Duodenal mucosa (tissue), 2 donors: ENCODE measurements at regions not wholly inside any gene's neighbourhood (a gene's known extent, or its start where the extent isn't known, plus 50 kb on each side); places are given as distances from the start of the nearest gene placed in this dataset.

Experiments used
- H3K27ac ChIP-seq: one replicate; pipeline ENCODE4 v1.7.0; 2013; ENCODE audit warnings: low read depth, low read length
- H3K27me3 ChIP-seq, 2 donors: one replicate each; pipeline ENCODE4 v1.7.0; 2013; ENCODE audit warnings: low read length in 2 of 2, control low read depth in 1 of 2; ENCODE audit not compliant: insufficient read depth in 2 of 2, control insufficient read depth in 1 of 2
- H3K36me3 ChIP-seq, 2 donors: one replicate each; pipeline ENCODE4 v1.7.0; 2013; ENCODE audit warnings: low read length in 2 of 2, control low read depth in 1 of 2; ENCODE audit not compliant: insufficient read depth in 2 of 2, control insufficient read depth in 1 of 2
- H3K4me1 ChIP-seq, 2 donors: one replicate each; pipeline ENCODE4 v1.7.0; 2013; ENCODE audit warnings: low read length in 2 of 2, control low read depth in 1 of 2; ENCODE audit not compliant: insufficient read depth in 2 of 2, control insufficient read depth in 1 of 2
- H3K4me3 ChIP-seq, 2 donors: one replicate each; pipeline ENCODE4 v1.7.0; 2013; ENCODE audit warnings: low read length in 2 of 2, low read depth in 1 of 2
- H3K9ac ChIP-seq, 2 donors: one replicate each; pipeline ENCODE4 v1.7.0; 2013; ENCODE audit warnings: low read length in 2 of 2, low read depth in 1 of 2
- H3K9me3 ChIP-seq, 2 donors: one replicate each; pipeline ENCODE4 v1.7.0; 2013; ENCODE audit warnings: low read length in 2 of 2, control low read depth in 1 of 2; ENCODE audit not compliant: control insufficient read depth in 1 of 2

DNA sequence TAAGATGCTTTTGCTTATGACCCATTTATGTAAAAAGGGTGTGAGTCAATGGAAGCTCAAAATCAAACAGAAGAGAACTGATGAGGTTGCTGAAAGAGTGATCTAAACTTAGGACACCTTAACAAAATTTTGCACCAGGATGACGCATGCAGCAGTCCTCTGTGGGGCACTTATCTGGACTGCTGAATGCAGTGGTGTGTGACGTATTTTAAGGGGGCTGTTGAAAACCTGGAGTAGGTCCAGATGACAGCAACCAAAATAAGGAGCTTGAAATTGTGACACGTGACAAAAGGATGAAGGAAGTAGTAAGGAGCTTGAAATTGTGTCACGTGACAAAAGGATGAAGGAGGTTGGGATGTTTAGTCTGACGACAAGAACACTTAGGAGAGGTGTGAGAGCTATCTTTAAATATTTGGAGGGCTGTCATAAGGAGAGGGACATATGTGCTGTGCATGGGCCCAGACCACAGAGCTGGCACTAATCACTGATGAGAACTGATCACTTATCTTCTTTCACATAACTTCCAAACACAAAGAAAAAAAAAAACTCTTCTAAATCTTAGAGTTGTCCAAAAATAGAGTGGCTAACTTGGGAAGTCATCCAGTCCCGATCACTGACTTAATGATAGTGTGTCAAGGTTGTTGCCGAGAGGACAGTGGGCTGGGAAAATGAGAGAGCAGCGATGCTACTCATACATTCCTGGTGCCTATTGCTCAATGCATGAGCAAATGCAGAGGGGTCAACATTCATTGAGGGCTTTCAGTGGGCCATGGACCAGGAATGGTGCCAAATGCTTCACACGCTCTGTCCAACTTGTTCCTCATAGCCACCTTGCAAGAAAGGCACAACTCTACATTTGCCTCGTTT, 264.2 kb upstream of the ZFHX3 start:
- Histone ChIP-seq H3K27me3 (no peaks in the 10 kb centered on the region), H3K9ac (no peak overlapping the region)

DNA sequence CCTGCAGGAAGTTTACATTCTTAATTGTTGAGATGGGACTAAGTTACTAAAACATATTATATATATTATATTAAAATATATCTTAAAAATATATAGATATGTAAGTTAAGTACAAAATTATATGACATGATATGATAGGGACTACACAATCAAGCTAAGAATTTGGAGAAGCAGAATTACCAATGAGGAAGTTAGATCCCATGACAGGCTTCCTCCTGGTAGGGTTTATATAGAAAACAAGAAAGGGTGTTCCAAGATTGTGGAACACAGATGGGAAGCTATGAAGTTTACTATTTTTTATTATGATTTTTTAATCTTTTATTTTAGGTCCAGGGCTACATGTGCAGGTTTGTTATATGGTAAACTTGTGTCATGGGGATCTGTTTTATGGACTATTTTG, 260.8 kb upstream of the ZFHX3 start:
- no peaks in the 10 kb centered on the region for H3K4me1 ChIP-seq
- H3K27me3 ChIP-seq: peaks cover 0 to 4% of the 10 kb centered on the region in 2 donors
- H3K9me3 ChIP-seq: no peaks in the 10 kb centered on the region
- no peak overlapping the region for H3K4me3 ChIP-seq
- no peaks in the 10 kb centered on the region for H3K36me3 ChIP-seq
- no peak overlapping the region for H3K27ac ChIP-seq
- no peak overlapping the region for H3K9ac ChIP-seq

More for the DNA sequence above, 264.2 kb upstream of the ZFHX3 start:
- H3K36me3 ChIP-seq: no peaks in the 10 kb centered on the region
- H3K27ac ChIP-seq: no peak overlapping the region
- H3K4me1 ChIP-seq: no peaks in the 10 kb centered on the region
- H3K9me3 ChIP-seq: no peaks in the 10 kb centered on the region
- no peak overlapping the region for H3K4me3 ChIP-seq

DNA sequence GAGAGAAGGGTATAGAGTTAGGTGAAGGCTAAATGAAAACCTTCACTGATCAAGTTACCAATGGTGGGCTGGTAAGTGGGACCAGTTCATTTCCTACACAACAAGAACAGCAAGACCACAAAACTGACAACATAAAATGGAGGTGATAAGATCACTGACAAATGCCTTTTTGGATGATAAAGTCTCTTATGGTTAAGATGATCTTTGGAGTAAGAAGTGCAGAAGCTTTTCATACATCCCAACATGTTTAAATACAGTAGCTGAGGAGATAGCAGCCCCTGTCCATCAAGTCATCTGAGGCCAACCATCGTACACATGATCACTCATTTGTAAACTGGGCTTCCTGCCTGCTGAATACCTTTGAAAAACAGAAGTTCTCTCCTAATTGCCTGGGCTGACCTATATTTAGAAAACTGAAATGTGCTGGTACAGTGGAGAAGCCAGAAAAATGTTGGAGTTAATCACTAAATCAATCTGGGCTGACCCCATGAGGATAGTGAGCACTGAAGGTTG, 259.0 kb upstream of the ZFHX3 start:
- no peaks in the 10 kb centered on the region for H3K36me3 ChIP-seq
- H3K4me1 ChIP-seq: no peaks in the 10 kb centered on the region

DNA sequence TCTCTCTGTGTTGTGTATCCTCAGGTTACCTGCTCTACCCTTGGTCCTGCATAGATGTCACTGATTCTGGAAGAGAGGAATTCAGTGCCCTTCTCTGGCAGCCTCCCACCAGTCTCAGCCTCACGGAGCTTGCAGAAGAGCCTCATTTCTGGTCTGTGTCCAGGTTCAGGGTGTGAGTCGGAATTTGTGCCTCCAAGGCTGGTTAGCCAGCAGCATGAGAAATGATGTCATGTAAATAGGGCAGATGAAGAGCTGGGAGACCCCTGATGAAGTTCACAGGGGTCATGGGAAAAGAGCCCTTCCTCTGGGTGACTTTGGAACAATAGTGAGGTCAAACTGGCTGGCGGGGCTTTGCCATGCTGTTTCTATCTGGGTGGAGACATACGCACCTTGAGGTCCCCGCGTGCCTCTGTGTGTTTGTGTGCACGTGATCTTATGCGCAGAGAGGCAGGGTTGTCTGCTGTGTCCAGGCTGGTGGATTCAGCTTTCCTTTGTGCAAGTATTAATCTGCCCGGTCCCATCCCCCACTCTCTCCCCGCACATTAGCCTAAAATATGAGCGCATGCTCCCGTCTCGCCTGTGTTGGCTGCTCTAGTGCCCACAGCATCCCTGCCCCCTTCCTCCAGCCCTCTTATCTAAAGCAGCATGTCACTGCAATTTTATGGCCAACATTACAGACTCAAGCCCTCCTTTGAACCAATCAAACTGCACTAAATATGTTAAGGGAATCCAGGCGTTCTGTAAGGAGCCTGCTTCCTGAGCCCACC, 256.3 kb upstream of the ZFHX3 start:
- H3K27ac ChIP-seq: no peak overlapping the region
- no peak overlapping the region for H3K9ac ChIP-seq
- no peaks in the 10 kb centered on the region for H3K36me3 ChIP-seq
- H3K4me1 ChIP-seq: no peaks in the 10 kb centered on the region
- no peaks in the 10 kb centered on the region for H3K9me3 ChIP-seq
- H3K27me3 ChIP-seq: peaks cover 0 to 4% of the 10 kb centered on the region in 2 donors
- no peak overlapping the region for H3K4me3 ChIP-seq

More for the DNA sequence above, 259.0 kb upstream of the ZFHX3 start:
- Histone ChIP-seq H3K27me3 (peaks cover 0 to 4% of the 10 kb centered on the region in 2 donors), H3K9me3 (no peaks in the 10 kb centered on the region), H3K27ac (no peak overlapping the region), H3K4me3 (no peak overlapping the region), H3K9ac (no peak overlapping the region)

DNA sequence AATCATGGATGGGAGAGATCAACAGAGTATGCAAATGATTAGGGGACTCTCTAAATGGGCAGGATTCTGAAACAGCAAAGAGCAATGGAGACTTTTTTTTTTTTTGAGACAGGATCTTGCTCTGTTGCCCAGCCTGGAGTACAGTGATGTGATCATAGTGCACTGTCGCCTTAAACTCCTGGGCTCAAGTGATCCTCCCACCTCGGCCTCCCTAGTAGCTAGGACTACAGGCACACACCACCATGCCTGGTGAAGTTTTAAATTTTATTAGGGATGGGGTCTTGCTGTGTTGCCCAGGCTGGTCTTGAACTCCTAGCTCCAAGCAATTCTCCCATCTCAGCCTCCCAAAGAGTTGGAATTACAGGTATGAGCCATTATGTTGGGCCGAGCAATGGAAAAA, 255.0 kb upstream of the ZFHX3 start:
- no peak overlapping the region for H3K27ac ChIP-seq
- H3K4me3 ChIP-seq: no peak overlapping the region
- H3K36me3 ChIP-seq: no peaks in the 10 kb centered on the region
- H3K27me3 ChIP-seq: peaks cover 0 to 4% of the 10 kb centered on the region in 2 donors
- no peaks in the 10 kb centered on the region for H3K4me1 ChIP-seq
- no peak overlapping the region for H3K9ac ChIP-seq
- no peaks in the 10 kb centered on the region for H3K9me3 ChIP-seq

DNA sequence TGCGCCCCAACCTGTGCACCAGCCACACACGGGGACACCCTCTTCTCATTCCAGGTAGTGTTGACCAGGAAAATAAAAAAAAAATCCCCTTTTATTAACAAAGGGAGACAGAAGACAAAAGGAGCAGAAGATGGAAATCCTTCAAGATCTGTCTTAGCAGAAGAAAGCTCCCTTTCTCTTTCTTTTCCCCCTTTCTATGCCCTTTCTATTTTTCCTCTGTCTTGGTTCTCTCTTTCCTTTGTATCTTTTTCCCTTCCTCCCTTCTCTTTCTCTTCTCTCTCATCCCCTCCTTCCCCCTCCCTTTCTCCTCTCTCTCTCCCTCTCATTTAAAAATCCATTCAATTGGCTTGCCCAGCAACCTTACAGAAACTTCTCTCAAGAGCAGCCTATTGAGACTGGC, 254.1 kb upstream of the ZFHX3 start:
- H3K4me1 ChIP-seq: no peaks in the 10 kb centered on the region
- no peaks in the 10 kb centered on the region for H3K9me3 ChIP-seq
- no peak overlapping the region for H3K4me3 ChIP-seq
- H3K27me3 ChIP-seq: peaks cover 0 to 4% of the 10 kb centered on the region in 2 donors
- no peaks in the 10 kb centered on the region for H3K36me3 ChIP-seq
- H3K9ac ChIP-seq: no peak overlapping the region
- no peak overlapping the region for H3K27ac ChIP-seq

DNA sequence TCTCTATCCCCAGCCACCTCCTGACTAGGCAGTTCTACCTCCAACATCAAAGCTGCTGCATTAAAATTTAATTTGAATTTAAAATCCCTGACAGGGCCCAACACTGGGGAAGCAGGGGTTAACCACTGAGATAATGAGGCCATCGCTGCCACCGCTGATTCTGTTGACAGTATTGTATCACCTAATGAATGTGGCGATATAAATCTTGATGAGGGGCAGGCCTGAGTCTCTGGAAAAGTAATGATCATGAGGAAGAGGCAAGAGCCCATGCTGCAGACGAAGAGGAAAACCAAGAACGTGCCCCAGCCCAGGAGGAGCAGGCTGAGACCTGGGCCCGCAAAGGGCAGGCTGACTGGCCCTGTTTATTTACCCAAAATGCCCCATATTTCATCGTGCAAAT, 251.4 kb upstream of the ZFHX3 start:
- H3K36me3 ChIP-seq: no peaks in the 10 kb centered on the region
- H3K27me3 ChIP-seq: peaks cover 0 to under 1% of the 10 kb centered on the region in 2 donors
- H3K27ac ChIP-seq: no peak overlapping the region
- H3K9ac ChIP-seq: no peak overlapping the region
- H3K4me1 ChIP-seq: no peaks in the 10 kb centered on the region
- no peak overlapping the region for H3K4me3 ChIP-seq
- no peaks in the 10 kb centered on the region for H3K9me3 ChIP-seq

DNA sequence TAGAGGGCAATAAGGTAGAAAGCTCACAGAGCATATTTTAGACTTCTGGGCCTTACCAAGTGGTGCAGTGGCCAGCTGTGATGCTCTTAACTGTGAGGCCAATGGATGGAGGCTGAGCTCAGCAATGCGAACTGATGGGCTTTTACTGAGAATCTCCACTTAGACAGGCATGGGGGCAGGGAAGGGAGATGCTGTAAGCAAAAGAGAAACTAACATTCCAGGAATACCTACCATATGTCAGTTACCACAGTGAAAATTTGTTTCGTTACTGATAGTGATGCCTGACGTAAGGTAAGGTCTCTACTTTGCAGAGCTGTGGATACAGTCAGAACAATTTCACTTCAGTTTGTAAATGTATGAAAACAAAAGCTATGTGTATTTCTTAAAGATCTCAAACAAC, 250.6 kb upstream of the ZFHX3 start:
- H3K27me3 ChIP-seq: no peaks in the 10 kb centered on the region
- H3K27ac ChIP-seq: no peak overlapping the region
- H3K4me1 ChIP-seq: no peaks in the 10 kb centered on the region
- no peaks in the 10 kb centered on the region for H3K9me3 ChIP-seq
- H3K9ac ChIP-seq: no peak overlapping the region
- H3K36me3 ChIP-seq: no peaks in the 10 kb centered on the region
- H3K4me3 ChIP-seq: no peak overlapping the region

DNA sequence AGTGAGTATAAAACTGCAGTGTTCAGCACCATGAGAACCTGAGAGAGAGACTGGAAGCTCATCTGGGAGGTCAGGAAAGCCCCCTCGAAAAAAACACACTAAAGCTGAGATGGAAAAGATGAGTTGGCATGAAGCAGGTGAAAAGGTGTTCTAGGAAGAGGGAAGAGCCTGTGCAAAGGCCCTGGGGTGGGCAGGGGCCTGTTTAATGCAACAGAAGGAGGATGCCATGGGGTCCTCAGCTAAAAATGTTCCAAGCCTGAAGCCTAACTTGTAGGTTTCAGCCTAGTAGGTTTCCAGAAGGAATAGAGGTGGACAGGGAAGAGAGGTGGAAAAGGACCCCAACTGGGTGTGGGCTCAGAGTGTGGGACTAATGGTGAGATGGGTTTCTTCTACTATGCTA, 242.3 kb upstream of the ZFHX3 start:
- no peaks in the 10 kb centered on the region for H3K36me3 ChIP-seq
- peaks cover 4 to 5% of the 10 kb centered on the region in 2 donors for H3K27me3 ChIP-seq
- H3K9ac ChIP-seq: no peak overlapping the region
- H3K4me3 ChIP-seq: no peak overlapping the region
- no peak overlapping the region for H3K27ac ChIP-seq
- no peaks in the 10 kb centered on the region for H3K9me3 ChIP-seq
- H3K4me1 ChIP-seq: no peaks in the 10 kb centered on the region

DNA sequence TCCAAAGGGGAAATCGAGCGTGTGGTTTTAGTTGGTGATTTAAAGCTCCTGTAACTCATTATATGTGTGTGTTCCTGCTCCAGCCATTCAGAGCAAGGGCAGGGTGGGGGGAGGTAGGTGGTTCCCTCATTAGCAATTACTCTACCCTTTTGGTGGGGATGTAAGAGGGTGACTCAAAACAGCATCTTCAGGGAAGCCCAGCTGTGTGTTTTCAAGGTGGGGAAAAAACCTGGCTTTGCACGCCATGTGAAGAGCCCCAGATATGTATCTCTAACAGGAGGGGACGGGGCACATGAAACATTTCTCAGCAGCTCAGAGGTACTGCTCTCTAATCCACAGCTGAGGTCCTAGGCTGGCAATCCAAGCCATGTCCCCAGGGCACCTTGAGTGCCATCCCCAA, 241.3 kb upstream of the ZFHX3 start:
- Histone ChIP-seq H3K9ac (no peak overlapping the region), H3K27ac (no peak overlapping the region), H3K4me3 (no peak overlapping the region), H3K9me3 (no peaks in the 10 kb centered on the region), H3K4me1 (no peaks in the 10 kb centered on the region), H3K27me3 (peaks cover 4 to 5% of the 10 kb centered on the region in 2 donors), H3K36me3 (no peaks in the 10 kb centered on the region)
